HUES64 (cell line): ENCODE measurements at regions not wholly inside any gene's neighbourhood (a gene's known extent, or its start where the extent isn't known, plus 50 kb on each side); places are given as distances from the start of the nearest gene placed in this dataset.

Source experiments
- H3K27ac ChIP-seq: 2 replicates; pipeline ENCODE4 v1.7.0; 2013; ENCODE audit warnings: low read depth, low read length, inconsistent platforms
- H3K27me3 ChIP-seq: 2 replicates; pipeline ENCODE4 v1.6.1; 2013; ENCODE audit warnings: mild to moderate bottlenecking, low read length; ENCODE audit not compliant: insufficient read depth
- H3K36me3 ChIP-seq: 2 replicates; pipeline ENCODE4 v1.6.1; 2013; ENCODE audit warnings: mild to moderate bottlenecking, low read length; ENCODE audit not compliant: insufficient read depth
- H3K4me1 ChIP-seq: 2 replicates; pipeline ENCODE4 v1.6.1; 2013; ENCODE audit warnings: mild to moderate bottlenecking, low read length, moderate library complexity; ENCODE audit not compliant: insufficient read depth
- H3K4me3 ChIP-seq: 2 replicates; pipeline ENCODE4 v1.5.1; 2013; ENCODE audit warnings: mild to moderate bottlenecking, low read length, moderate library complexity
- H3K9ac ChIP-seq: 2 replicates; pipeline ENCODE4 v1.6.1; 2013; ENCODE audit warnings: mild to moderate bottlenecking, low read depth, low read length
- H3K9me3 ChIP-seq: 2 replicates; pipeline ENCODE4 v1.6.1; 2013; ENCODE audit warnings: low read depth, low read length; ENCODE audit not compliant: insufficient read depth
- WGBS: fragments of 150-250, 120-280 bp; methylation state at CpG from one replicate; pipeline ENCODE4 v1.1.7; 2013; ENCODE audit warnings: missing lambda C conversion rate; 5-methylcytosine and 5-hydroxymethylcytosine counted together

GRCh38 chr4:43781125-43781524 lies 667.5 kb downstream of the KCTD8 start:
- no peak overlapping the region for H3K27ac ChIP-seq
- H3K27me3 ChIP-seq: no peaks in the 10 kb centered on the region
- H3K4me1 ChIP-seq: 0 out of 2 replicates have a peak, but pooled peaks cover under 1% of the 10 kb centered on the region
- H3K9me3 ChIP-seq: no peaks in the 10 kb centered on the region
- H3K9ac ChIP-seq: no peak overlapping the region
- no peaks in the 10 kb centered on the region for H3K36me3 ChIP-seq
- H3K4me3 ChIP-seq: no peak overlapping the region

GRCh38 chr4:43782391-43782790 lies 666.2 kb downstream of the KCTD8 start:
- WGBS: 100% methylated on average over 1 of the region's 3 CpGs
- H3K27me3 ChIP-seq: no peaks in the 10 kb centered on the region
- no peaks in the 10 kb centered on the region for H3K9me3 ChIP-seq
- H3K36me3 ChIP-seq: no peaks in the 10 kb centered on the region
- H3K4me1 ChIP-seq: peaks cover 7% of the 10 kb centered on the region; the same call in 1 of the 2 replicates
- no peak overlapping the region for H3K9ac ChIP-seq
- no peak overlapping the region for H3K27ac ChIP-seq
- no peak overlapping the region for H3K4me3 ChIP-seq

DNA sequence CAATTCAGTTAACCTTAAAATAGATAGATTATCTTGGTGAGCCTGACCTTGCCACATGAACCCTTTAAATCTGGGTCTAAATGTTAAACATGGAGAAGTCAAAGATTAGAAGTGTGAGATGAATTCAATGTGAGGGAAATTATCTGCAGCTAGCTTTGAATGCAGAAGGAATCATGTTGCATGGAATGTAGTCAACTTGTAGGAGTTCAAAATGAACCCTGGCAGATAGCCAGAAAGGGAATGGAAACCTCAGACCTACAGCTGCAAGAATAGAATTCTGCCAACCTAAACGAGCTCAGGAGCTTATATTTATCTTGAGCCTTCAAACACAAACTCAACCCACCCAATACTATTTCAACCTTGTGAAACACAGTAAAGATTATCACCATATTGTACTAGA lies 632.5 kb downstream of the KCTD8 start:
- Histone ChIP-seq H3K36me3 (no peaks in the 10 kb centered on the region), H3K4me3 (no peak overlapping the region), H3K9me3 (no peaks in the 10 kb centered on the region), H3K27ac (no peak overlapping the region), H3K4me1 (no peaks in the 10 kb centered on the region), H3K9ac (no peak overlapping the region), H3K27me3 (no peaks in the 10 kb centered on the region)
- WGBS: 75% methylated on average over 1 of the region's 1 CpG

- Histone ChIP-seq H3K36me3 (no peaks in the 10 kb centered on the region), H3K4me1 (no peaks in the 10 kb centered on the region), H3K27ac (no peak overlapping the region), H3K9me3 (peaks cover 22% of the 10 kb centered on the region), H3K27me3 (no peaks in the 10 kb centered on the region), H3K9ac (no peak overlapping the region), H3K4me3 (no peak overlapping the region)
- WGBS: 90% methylated on average over 2 of the region's 2 CpGs
These were observed 626.0 kb downstream of the KCTD8 start for GRCh38 chr4:43822621-43823020.

DNA sequence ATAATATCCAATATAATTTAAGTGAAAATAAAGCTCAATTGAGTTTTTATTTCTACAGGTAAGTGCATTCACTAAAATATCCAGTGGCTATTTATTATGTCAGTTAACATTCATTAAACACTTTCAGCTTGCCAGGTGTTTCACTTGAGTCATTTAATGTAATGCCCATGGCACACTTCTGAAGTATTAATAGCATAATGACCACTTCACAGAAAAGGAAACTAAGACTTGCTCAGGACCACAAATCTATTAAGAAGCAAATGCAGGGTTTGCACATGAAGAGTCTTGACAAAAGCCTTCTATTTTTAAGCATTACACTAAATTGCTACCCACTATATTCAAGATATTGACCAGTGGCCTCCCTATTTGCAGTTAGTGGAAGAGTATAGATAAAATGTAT lies 612.7 kb downstream of the KCTD8 start:
- no peaks in the 10 kb centered on the region for H3K36me3 ChIP-seq
- H3K4me3 ChIP-seq: no peak overlapping the region
- H3K27me3 ChIP-seq: no peaks in the 10 kb centered on the region
- no peak overlapping the region for H3K9ac ChIP-seq
- no peaks in the 10 kb centered on the region for H3K4me1 ChIP-seq
- no peak overlapping the region for H3K27ac ChIP-seq
- no peaks in the 10 kb centered on the region for H3K9me3 ChIP-seq

- Histone ChIP-seq H3K9me3 (no peaks in the 10 kb centered on the region), H3K9ac (no peak overlapping the region), H3K27ac (no peak overlapping the region), H3K4me1 (no peaks in the 10 kb centered on the region), H3K4me3 (no peak overlapping the region), H3K27me3 (no peaks in the 10 kb centered on the region), H3K36me3 (no peaks in the 10 kb centered on the region)
These were observed 611.4 kb downstream of the KCTD8 start for GRCh38 chr4:43837171-43837570.

GRCh38 chr4:43837604-43838003 lies 611.0 kb downstream of the KCTD8 start:
- H3K36me3 ChIP-seq: no peaks in the 10 kb centered on the region
- no peaks in the 10 kb centered on the region for H3K4me1 ChIP-seq

GRCh38 chr4:43842594-43842993 lies 606.0 kb downstream of the KCTD8 start:
- Histone ChIP-seq H3K9me3 (0 out of 2 replicates have a peak, but pooled peaks cover 4% of the 10 kb centered on the region), H3K4me1 (peaks cover 10% of the 10 kb centered on the region), H3K27ac (no peak overlapping the region), H3K4me3 (no peak overlapping the region), H3K9ac (no peak overlapping the region), H3K27me3 (no peaks in the 10 kb centered on the region), H3K36me3 (no peaks in the 10 kb centered on the region)
- WGBS: 100% methylated on average over 1 of the region's 1 CpG

More at GRCh38 chr4:43837604-43838003, 611.0 kb downstream of the KCTD8 start:
- Histone ChIP-seq H3K9me3 (no peaks in the 10 kb centered on the region), H3K9ac (no peak overlapping the region), H3K4me3 (no peak overlapping the region), H3K27me3 (no peaks in the 10 kb centered on the region), H3K27ac (no peak overlapping the region)

GRCh38 chr4:43843501-43843900 lies 605.1 kb downstream of the KCTD8 start:
- Histone ChIP-seq H3K36me3 (no peaks in the 10 kb centered on the region), H3K9me3 (0 out of 2 replicates have a peak, but pooled peaks cover 4% of the 10 kb centered on the region), H3K4me1 (peaks cover 10% of the 10 kb centered on the region), H3K9ac (no peak overlapping the region), H3K27ac (peak overlapping the region; percentile 40; the same call in 1 of the 2 replicates), H3K4me3 (no peak overlapping the region), H3K27me3 (no peaks in the 10 kb centered on the region)
- 85% methylated on average over 1 of the region's 1 CpG for WGBS

- Histone ChIP-seq H3K36me3 (no peaks in the 10 kb centered on the region), H3K9ac (no peak overlapping the region), H3K27ac (no peak overlapping the region), H3K9me3 (0 out of 2 replicates have a peak, but pooled peaks cover 4% of the 10 kb centered on the region), H3K4me1 (peaks cover 15% of the 10 kb centered on the region), H3K27me3 (no peaks in the 10 kb centered on the region), H3K4me3 (no peak overlapping the region)
- WGBS: 98% methylated on average over 22 of the region's 22 CpGs
These were observed 602.5 kb downstream of the KCTD8 start for GRCh38 chr4:43846111-43846587.

DNA sequence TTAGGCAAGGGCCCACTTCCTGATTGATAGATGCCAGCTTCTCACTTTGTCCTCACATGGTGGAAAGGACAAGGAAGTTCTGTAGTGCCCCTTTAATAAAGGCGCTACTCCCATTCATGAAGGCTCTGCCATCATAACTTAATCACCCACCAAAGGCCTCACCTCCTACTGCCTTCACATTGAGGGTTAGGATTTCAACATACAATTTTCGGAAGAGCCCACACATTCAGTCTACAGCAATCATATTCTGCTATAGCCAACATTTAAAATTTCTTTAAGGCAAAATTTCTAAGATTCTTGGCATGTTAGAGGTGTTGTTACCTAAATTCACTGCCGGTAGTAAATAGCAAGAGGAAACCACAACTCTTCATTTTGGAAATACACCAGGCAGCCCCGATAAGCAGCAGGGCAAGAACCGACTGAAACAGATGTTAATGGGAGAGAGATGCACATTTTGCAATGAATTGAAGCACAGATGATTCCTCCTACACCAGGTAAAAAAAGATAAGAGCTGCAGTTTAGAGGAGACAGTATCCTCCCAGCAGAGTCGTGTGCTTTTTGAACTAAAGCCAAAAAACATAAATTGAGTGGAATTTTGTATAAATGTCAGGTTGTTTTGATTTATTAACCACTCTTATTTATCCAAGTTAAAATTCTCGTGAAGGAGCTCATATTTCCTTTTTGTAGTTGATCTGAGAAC lies 594.9 kb downstream of the KCTD8 start:
- Histone ChIP-seq H3K36me3 (no peaks in the 10 kb centered on the region), H3K9ac (no peak overlapping the region), H3K9me3 (no peaks in the 10 kb centered on the region), H3K4me1 (peaks cover 4% of the 10 kb centered on the region; the same call in 1 of the 2 replicates), H3K27ac (no peak overlapping the region), H3K4me3 (no peak overlapping the region), H3K27me3 (no peaks in the 10 kb centered on the region)
- WGBS: 92% methylated on average over 5 of the region's 7 CpGs

DNA sequence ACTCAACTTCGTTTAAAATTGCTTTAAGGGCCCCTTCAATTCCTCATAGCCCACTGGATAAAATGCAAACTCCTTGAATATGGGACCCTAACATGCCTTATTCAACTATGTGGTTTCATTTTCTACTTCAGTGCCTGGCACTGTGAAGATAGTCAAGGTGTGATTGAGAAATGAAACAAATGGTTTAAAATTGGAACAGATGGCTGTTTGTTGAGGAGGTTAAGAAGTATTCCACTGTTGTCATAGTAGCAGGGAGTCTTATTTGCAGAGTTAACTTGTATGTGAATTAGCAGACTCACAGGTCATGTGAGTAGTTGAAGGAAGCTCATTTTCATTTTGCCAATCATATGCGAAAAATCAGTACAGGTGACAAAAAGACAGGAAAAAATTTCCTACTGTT lies 593.3 kb downstream of the KCTD8 start:
- no peak overlapping the region for H3K9ac ChIP-seq
- no peak overlapping the region for H3K27ac ChIP-seq
- H3K4me1 ChIP-seq: no peaks in the 10 kb centered on the region
- 96% methylated on average over 2 of the region's 2 CpGs for WGBS
- H3K27me3 ChIP-seq: no peaks in the 10 kb centered on the region
- no peaks in the 10 kb centered on the region for H3K36me3 ChIP-seq
- no peak overlapping the region for H3K4me3 ChIP-seq
- H3K9me3 ChIP-seq: no peaks in the 10 kb centered on the region
